HG03095 (cell line): ENCODE measurements at regions not wholly inside any gene's neighbourhood (a gene's known extent, or its start where the extent isn't known, plus 50 kb on each side); places are given as distances from the start of the nearest gene placed in this dataset.
"Not testable (repeated sequence)": the region's sequence is repeated elsewhere in the genome, so short reads cannot be mapped to it uniquely, and the experiment has no call there.

ENCODE experiments used
- ATAC-seq: cut with Tn5 transposase; IDR thresholded peaks from one replicate; pipeline ENCODE4 v1.9.1; 2021; ENCODE audit warnings: moderate library complexity; ENCODE audit not compliant: unreplicated experiment

DNA sequence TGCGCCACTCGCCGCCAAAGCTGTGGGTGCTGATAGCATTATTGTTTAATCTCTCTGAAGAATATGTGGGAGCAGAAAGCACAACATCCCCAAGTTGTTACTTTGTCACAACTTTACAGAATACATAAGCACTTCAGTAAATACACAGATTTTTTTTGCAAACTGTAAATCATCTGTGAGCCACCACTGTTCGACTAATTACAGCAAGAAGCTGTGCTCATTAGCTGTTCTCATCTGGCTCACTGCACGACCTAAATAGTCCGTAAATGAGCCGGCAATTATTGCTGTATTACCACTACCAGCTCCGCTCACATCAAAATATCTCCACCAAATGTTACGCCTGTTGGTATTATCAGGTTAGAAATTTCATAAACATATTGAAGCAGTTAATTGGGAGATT lies 228.9 kb upstream of the PRKD1 start:
- ATAC-seq, result no peak

GRCh38 chr14:30158299-30158698 lies 230.7 kb upstream of the PRKD1 start:
- ATAC-seq, result no peak

DNA sequence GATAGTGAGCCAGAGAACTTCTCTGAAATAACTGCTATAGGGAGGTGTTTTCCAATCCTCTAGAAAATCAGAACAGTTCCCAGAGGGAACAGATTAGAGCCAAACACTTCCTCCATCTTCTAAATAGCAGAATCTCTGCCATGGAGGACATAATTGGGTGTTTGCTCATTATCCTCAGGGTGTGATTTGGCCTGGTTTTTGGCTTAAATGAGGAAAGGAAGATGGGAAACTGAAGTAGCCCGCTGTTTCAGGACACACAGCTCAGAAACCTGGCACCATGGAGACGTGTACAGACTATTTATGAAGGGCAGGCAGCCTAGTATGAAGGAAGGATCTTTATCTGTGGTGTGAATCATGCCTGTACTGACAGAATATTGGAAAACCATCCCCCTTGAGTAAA lies 231.7 kb upstream of the PRKD1 start:
- no peak for ATAC-seq

GRCh38 chr14:30160608-30161007 lies 233.0 kb upstream of the PRKD1 start:
- ATAC-seq, result no peak

DNA sequence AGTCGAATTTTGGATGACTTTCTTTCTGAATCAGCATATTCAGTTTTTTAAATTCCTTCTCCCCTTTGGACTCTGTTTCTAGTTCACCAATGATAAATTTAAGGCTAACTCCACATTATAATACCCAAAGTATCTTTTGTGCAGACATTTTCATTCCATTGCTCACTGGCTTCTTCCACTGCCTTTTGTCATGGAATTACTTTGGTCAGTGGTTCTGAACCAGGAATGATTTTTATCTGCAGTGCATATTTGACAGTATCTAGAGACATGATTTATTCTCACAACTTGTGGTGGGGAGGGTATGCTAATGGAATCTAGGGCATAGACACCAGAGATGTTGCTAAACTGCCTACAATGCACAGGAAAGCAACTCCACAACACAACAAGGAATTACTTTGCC lies 234.4 kb upstream of the PRKD1 start:
- ATAC-seq, result no peak

- no peak for ATAC-seq
These were observed 237.6 kb upstream of the PRKD1 start for GRCh38 chr14:30165255-30165654.

DNA sequence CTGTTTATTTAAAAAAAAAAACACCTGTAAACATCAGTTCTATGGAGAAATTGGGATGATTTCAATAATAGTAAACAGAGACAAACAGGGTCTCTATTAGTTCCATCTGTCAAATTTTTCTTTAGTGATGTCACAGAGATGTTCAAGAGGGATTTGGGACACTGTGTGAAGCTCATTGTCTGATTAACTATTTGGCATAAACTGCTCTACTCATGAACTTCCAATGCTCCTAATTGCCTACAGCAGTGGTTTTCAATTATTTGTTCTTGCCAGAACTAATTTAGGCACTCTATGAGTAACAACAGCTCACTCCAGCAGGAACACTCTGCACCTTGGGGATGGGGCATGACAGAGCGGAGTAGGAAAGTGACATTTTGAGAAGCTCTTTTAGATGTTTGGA lies 250.1 kb upstream of the PRKD1 start:
- ATAC-seq, result no peak

DNA sequence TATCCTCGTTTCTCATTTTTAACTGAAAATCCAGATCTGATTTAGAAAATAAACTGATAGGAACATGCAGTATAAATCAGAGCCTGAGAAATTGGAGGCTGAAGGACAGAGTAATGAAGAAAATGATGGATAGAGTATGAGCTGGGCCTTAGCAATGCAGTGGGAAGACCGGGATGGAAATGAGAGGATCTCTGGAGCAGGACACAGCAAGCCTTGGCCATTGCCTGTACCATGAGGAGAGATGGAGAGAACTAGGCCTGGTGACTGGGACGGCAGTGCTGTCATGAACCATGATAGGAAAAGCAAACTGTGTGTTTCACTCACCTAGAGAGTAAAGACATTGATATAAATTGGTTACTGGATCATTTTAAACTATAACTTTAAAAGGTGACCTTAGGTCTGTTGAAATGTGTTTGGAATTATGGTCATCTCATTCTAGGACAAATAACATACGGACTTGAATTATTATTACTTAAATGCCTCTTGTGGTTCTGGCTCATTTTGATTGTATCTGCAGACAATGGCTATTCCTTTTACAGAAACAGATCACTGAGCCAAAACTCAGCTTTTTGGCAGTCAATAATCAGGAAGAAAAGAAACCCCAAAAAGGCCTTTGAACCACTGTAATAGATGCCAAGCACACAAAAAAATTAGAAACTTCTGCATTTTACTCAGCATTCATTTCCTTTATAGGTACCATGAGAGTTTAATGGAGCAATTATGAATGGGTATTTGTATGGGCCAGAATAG lies 251.9 kb upstream of the PRKD1 start:
- no peak for ATAC-seq

- no peak for ATAC-seq
These were observed 252.6 kb upstream of the PRKD1 start for GRCh38 chr14:30180219-30180618.

DNA sequence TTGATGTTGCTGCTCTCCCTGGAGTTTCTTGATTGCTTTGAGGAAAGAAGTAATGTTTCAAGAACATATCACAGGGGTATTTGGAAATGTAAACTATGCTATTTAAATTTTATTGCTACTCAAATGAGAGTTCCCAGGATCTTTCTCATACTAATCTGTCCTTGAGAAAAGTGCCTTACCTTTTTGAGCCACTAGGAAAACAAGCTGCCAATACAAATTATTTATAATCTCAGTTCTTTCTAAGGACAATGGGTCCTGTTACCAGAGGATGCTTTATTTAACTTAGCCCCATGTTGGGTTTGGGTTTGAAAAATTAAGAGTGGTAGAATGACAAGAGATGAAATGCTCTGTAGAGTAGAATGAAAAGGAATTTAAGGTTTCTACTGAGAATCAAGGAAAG lies 258.2 kb upstream of the PRKD1 start:
- no peak for ATAC-seq

DNA sequence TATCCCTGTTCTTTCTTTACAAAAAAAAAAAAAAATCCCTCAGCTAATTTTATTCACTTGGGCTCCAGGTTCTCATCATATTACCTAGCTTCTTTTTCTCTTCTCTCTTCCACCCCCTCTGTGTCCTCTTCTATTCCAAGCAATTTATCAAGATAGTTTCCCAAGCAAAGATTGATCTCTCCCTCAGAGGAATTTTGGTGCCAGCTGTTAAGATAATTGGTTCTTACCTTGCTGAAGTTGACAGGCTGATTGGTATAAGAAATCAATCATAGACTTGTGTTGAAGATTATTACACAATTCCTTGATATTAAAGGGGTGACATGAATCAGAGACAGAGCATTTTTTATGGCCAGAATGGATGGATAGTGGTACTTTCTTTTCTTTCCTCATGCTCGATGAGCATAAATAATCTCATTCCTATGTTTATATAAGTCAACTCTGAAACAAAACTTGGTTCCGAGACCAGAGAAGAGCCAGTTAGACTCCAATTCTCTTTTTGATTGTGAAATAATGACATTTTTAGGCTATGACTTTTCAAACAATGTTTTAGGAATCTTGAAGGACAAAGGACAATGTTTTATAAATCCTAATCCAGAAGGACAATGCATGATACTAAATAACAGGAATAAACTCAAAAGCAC lies 264.1 kb upstream of the PRKD1 start:
- no peak for ATAC-seq

DNA sequence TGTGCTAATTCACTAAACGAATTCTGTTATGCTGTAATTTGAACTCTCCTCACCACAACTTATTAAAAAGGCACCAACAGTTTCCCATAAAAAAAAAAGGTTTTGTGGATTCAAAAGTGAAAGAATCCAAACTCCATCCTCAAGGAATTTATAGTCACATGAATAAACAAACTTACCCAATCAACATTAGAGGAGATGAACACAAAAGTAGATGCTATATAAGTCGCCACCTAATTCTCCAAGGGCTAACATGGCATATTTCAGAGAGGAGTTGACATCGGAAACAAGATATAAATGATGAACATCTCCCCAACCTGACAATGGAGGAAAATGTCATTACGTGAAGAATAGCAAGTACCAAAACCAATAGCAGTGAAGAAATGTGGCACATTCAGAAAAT lies 265.5 kb upstream of the PRKD1 start:
- no peak for ATAC-seq

GRCh38 chr14:30193845-30194501 lies 266.3 kb upstream of the PRKD1 start:
- ATAC-seq, result no peak

DNA sequence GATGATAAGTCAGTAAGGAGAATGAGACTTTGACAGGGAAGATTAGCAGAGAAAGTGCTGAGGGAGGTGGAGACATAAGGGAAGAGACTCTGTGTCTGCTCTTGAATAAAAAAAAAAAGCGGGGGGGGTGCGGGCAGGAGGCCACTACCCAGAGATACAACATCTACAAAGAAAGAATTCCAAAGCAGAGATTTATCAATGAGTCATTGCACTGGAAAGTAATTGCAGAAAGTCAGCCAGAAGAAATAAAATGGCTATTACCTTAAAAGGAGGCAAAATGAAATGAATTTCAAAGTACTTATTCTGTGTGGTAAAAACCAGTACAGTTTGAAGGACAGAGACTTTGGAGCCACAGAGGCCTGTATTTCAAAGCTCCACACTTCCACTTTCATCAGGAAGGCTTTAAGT lies 267.1 kb upstream of the PRKD1 start:
- no peak for ATAC-seq

GRCh38 chr14:30195941-30196340 lies 268.3 kb upstream of the PRKD1 start:
- no peak for ATAC-seq

- ATAC-seq, result no peak
These were observed 269.2 kb upstream of the PRKD1 start for GRCh38 chr14:30196861-30197260.

DNA sequence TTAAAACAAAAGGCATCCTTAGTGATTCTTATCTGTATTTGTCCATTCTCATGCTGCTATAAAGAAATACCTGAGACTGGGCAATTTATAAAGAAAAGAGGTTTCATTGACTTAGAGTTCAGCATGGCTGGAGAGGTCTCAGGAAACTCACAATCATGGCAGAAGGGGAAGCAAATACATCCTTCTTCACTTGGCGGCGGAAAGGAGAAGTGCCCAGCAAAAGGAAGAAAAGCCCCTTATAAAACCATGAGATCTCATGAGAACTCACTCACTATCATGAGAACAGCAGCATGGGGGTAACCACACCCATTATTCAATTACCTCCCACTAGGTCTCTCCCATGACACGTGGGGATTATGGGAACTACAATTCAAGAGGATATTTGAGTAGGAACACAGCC lies 271.1 kb upstream of the PRKD1 start:
- not testable (repeated sequence) for ATAC-seq

GRCh38 chr14:30204431-30204980 lies 276.9 kb upstream of the PRKD1 start:
- ATAC-seq, result no peak

DNA sequence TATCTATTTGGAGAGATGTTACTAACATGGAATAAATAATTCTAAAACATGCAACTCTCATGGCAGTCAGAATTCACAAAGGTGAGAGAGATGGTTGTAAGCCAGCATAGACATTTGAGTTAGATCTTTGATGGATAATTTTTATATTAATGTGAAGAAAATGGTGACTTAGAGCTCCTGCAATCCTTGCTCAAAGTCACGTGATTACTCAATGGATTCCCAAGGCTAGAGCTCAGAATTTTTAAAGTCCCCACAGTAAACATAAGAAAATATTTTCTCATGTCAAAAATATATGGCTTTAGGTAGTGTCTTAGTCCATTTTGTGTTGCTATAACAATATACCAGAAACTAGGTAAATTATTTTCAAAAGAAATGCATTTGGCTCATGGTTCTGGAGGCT lies 281.5 kb upstream of the PRKD1 start:
- no peak for ATAC-seq

- ATAC-seq, result no peak
These were observed 283.0 kb upstream of the PRKD1 start for GRCh38 chr14:30210630-30211029.

- no peak for ATAC-seq
These were observed 283.7 kb upstream of the PRKD1 start for GRCh38 chr14:30211326-30211725.

GRCh38 chr14:30214014-30214413 lies 286.4 kb upstream of the PRKD1 start:
- ATAC-seq, result no peak
